Vagina (tissue), 2 donors: ENCODE measurements at regions not wholly inside any gene's neighbourhood (a gene's known extent, or its start where the extent isn't known, plus 50 kb on each side); places are given as distances from the start of the nearest gene placed in this dataset.

Experiments
- POLR2A ChIP-seq, 2 donors: fragments of 450-650 bp; IDR thresholded peaks; one replicate each; pipeline ENCODE4 v1.6.1; 2017; ENCODE audit warnings: antibody characterized with exemption in 2 of 2, mild to moderate bottlenecking in 2 of 2, moderate library complexity in 2 of 2
- POLR2AphosphoS5 ChIP-seq, 2 donors: sonication (generic); formaldehyde crosslinking; IDR thresholded peaks; one replicate each; pipeline ENCODE4 v1.9.0; 2017; ENCODE audit warnings: antibody characterized with exemption in 2 of 2, mild to moderate bottlenecking in 2 of 2, low read depth in 1 of 2; ENCODE audit not compliant: insufficient read depth in 1 of 2
- TF ChIP-seq, protein P1 (sequence below), 3 experiments: fragments of 450-650 bp in 2 of 3; fragments of 200-600 bp in 1 of 3; sonication (generic) in 1 of 3; IDR thresholded peaks; one replicate each; pipeline ENCODE4 v1.5.1; 2017 to 2019; ENCODE audit warnings: antibody characterized with exemption in 3 of 3, mild to moderate bottlenecking in 2 of 3, moderate library complexity in 2 of 3

GRCh38 chr7:53100091-53100490 lies 64.7 kb downstream of the POM121L12 start:
- TF ChIP-seq, protein P1, sequence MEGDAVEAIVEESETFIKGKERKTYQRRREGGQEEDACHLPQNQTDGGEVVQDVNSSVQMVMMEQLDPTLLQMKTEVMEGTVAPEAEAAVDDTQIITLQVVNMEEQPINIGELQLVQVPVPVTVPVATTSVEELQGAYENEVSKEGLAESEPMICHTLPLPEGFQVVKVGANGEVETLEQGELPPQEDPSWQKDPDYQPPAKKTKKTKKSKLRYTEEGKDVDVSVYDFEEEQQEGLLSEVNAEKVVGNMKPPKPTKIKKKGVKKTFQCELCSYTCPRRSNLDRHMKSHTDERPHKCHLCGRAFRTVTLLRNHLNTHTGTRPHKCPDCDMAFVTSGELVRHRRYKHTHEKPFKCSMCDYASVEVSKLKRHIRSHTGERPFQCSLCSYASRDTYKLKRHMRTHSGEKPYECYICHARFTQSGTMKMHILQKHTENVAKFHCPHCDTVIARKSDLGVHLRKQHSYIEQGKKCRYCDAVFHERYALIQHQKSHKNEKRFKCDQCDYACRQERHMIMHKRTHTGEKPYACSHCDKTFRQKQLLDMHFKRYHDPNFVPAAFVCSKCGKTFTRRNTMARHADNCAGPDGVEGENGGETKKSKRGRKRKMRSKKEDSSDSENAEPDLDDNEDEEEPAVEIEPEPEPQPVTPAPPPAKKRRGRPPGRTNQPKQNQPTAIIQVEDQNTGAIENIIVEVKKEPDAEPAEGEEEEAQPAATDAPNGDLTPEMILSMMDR (IDR thresholded peaks at IDR 0.05) = no peak
- no peak for TF ChIP-seq POLR2A (IDR thresholded peaks at IDR 0.05)
- TF ChIP-seq POLR2AphosphoS5 (IDR thresholded peaks at IDR 0.05; ENCODE audit: insufficient read depth in 1 of 2, low read depth in 1 of 2) = no peak
